Astrocyte of the spinal cord (primary cell): ENCODE measurements at regions not wholly inside any gene's neighbourhood (a gene's known extent, or its start where the extent isn't known, plus 50 kb on each side); places are given as distances from the start of the nearest gene placed in this dataset.
"Not testable (repeated sequence)": the region's sequence is repeated elsewhere in the genome, so short reads cannot be mapped to it uniquely, and the experiment has no call there.

ENCODE experiments used
- DNase-seq: peaks from one replicate; pipeline ENCODE4 v3.0.0; 2011; ENCODE audit warnings: low read depth, low spot score
- H3K4me3 ChIP-seq: 2 replicates; pipeline ENCODE4 v1.5.1; 2011; ENCODE audit warnings: low read depth, mild to moderate bottlenecking, low read length, moderate library complexity
- CTCF ChIP-seq: IDR thresholded peaks from 2 replicates; pipeline ENCODE4 v1.5.1; 2012; ENCODE audit warnings: low read depth, mild to moderate bottlenecking, low read length, inconsistent platforms
- in situ Hi-C: cut with HindIII; loops from 2 replicates; pipeline ENCODE4 v1.10.0; 2017; ENCODE audit warnings: low sequenced_read_pairs

DNA sequence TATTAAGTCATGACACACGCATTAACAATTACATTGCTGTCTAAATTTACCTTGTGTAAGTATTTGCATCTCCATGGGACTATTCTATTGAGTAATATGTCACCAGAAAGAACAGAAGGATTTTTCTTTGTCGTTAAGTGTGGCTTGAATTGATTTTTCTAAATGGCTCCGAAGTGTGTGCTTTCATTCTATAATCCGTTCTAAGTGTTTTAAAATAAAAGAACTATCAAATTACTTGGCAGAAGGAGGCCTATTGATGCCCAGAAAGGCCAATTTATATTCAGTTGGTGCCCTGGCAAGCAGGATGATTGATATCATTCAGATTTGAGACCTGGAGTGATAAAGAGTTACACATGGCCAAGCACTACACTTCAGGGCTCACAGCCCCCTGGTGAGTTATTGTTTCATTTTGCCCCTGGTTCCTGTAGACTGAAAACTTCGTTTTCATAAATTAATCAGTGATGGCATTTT, 538.9 kb upstream of the ANO5 start:
- no peak for TF ChIP-seq CTCF
- no peak overlapping the region for H3K4me3 ChIP-seq
- in situ Hi-C loops: no loop called here
- no peak for DNase-seq

- in situ Hi-C loops: no loop called here
- H3K4me3 ChIP-seq: no peak overlapping the region
Observed at GRCh38 chr11:21656065-21656464, 536.8 kb upstream of the ANO5 start.

GRCh38 chr11:21658654-21659193, 534.2 kb upstream of the ANO5 start:
- in situ Hi-C loops: no loop called here
- no peak for TF ChIP-seq CTCF
- DNase-seq: no peak
- H3K4me3 ChIP-seq: no peak overlapping the region

More at GRCh38 chr11:21656065-21656464, 536.8 kb upstream of the ANO5 start:
- no peak for DNase-seq
- TF ChIP-seq CTCF: no peak

GRCh38 chr11:21659377-21659776, 533.5 kb upstream of the ANO5 start:
- DNase-seq, H3K4me3 ChIP-seq, in situ Hi-C loops: not testable (repeated sequence)

DNA sequence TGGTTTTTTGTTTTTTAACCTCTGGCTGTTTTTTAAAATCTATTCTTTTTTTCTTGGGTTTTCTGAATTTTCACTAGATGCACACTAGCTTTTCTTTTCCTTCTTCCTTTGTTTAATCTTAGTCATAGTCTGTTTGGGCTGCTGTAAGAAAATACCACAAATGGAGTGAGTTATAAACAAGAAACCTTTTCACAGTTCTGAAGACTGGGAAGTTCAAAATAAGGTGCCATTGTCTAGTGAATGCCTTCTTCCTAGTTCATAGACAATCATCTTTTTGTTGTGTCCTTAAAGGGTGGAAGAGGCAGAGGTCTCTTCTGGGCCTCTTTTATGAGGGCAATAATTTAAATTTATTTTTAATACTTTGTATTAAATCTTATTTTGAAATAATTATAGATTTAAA, 532.9 kb upstream of the ANO5 start:
- in situ Hi-C loops: no loop called here

GRCh38 chr11:21675049-21675616, 517.8 kb upstream of the ANO5 start:
- in situ Hi-C loops: no loop called here
- no peak overlapping the region for H3K4me3 ChIP-seq
- TF ChIP-seq CTCF: no peak
- no peak for DNase-seq

More for the DNA sequence above, 532.9 kb upstream of the ANO5 start:
- no peak for DNase-seq
- no peak for TF ChIP-seq CTCF
- no peak overlapping the region for H3K4me3 ChIP-seq

DNA sequence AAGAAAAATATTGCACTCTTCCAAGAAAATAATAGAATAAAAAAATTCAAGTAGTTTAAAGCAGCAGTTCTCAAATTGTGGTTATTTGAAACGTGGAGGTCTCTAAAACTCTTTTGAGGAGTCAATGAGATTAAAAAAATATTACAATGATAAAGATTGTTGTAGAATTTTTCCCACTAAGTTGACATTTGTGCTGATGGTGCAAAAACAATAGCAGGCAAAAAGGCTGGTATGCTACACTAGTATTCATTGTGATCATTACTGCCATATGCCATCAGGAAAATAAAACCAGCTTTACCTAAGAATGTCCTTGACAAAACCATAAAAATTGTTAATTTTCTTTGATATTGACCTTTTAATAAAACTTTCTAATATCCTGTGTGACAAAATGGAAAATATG, 505.2 kb upstream of the ANO5 start:
- no peak overlapping the region for H3K4me3 ChIP-seq
- TF ChIP-seq CTCF: no peak
- DNase-seq: no peak
- in situ Hi-C loops: no loop called here
